HG03521 (cell line): ENCODE measurements at regions not wholly inside any gene's neighbourhood (a gene's known extent, or its start where the extent isn't known, plus 50 kb on each side); places are given as distances from the start of the nearest gene placed in this dataset.

Source experiments
- ATAC-seq: cut with Tn5 transposase; IDR thresholded peaks from one replicate; pipeline ENCODE4 v1.9.1; 2021; ENCODE audit warnings: mild to moderate bottlenecking, moderate library complexity; ENCODE audit not compliant: unreplicated experiment

DNA sequence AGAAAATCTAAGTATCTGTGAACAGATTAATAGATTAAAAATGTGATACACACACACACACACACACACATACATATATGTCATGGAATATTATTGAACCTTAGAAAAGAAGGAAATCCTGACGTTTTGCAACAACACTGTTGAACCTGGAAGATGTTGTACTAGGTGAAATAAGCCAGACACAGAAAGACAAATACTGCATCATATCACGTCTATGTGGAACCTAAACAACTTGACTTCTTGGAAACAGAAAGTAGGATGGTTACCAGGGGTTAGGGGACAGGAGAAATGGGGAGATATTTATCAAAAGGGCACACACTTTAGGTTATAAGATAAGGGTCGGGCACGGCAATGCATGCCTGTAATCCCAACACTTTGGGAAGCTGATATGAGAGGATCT is 698.4 kb upstream of the ID2 start:
- ATAC-seq = no peak

DNA sequence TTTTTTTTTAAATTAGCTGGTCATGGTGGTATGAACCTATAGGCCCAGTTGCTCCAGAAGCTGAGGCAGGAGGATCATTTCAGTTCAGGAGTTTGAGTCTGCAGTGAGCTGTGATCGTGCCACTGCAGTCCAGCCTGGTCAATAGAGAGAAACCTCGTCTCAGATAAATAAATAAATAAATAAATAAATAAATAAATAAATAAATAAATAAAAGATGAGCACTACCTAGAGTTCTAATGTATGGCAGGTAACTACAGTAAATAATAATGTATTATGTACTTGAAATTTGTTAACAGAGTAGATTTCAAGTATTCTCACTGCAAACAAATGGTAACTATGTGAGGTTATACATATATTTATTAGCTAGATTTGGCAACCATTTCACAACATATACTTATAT is 697.9 kb upstream of the ID2 start:
- ATAC-seq = no peak

- no peak for ATAC-seq
Observed at GRCh38 chr2:7984693-7985353, 697.0 kb upstream of the ID2 start.

- no peak for ATAC-seq
Observed at GRCh38 chr2:7986431-7986830, 695.4 kb upstream of the ID2 start.

DNA sequence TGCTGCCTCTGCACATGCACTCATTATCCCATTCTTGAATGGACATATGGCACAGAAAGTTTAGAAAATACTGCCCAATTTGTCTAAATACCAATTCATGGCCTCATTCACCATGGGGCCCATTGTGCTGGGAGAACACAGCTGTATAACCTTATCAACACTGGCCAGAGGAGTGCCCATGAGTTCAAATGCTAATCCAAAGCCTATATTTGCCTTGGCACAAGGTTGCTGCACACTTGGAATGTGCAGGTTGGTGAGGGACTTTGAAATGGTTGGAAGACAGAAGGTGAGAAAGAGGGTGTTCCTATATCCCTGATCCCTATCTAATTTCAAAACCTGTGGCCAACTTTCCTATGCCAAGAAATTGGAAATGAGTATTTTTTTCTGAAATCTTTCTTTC is 693.9 kb upstream of the ID2 start:
- ATAC-seq = no peak

DNA sequence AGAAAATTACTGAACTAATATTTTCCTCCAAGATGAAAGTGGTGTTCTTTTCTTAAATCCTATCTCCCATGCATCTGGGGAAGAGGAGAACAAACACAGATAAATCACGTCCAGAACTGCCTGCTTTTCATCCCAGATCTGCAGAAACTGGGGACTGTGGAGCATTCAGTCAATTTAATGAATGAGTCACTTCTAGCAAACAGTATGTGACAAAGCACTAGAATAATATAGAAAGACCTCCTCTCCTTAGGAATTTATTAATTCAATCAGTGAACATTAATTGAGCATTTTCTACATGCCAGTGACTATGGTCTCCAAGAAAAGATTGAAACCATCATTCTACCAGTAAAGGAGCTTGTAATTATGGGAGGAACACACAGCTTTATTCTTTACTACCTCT is 693.4 kb upstream of the ID2 start:
- ATAC-seq = no peak

DNA sequence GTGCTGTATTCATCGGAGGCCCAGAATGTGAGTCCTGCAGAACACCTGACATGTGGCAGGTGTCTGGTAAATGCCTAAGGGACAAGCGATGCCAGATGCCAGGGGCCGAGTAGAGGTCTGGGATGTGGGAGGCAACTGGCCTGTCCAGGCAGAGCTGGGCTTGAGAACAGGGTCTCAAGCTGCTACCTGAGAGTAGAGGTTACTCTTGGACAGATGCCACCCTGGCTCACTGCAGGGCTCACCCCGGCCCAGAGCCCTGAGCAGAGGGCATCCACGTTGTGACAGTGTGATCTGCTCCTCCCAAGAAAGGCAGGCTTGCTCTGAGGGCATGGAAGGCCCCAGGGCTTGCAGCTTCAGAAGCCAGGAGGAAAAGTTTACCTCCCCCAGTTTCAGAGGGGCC is 692.0 kb upstream of the ID2 start:
- no peak for ATAC-seq

- ATAC-seq = no peak
Observed at GRCh38 chr2:7992612-7993602, 688.9 kb upstream of the ID2 start.

GRCh38 chr2:7994397-7994951 is 687.4 kb upstream of the ID2 start:
- no peak for ATAC-seq

GRCh38 chr2:7997279-7997678 is 684.6 kb upstream of the ID2 start:
- ATAC-seq = no peak

DNA sequence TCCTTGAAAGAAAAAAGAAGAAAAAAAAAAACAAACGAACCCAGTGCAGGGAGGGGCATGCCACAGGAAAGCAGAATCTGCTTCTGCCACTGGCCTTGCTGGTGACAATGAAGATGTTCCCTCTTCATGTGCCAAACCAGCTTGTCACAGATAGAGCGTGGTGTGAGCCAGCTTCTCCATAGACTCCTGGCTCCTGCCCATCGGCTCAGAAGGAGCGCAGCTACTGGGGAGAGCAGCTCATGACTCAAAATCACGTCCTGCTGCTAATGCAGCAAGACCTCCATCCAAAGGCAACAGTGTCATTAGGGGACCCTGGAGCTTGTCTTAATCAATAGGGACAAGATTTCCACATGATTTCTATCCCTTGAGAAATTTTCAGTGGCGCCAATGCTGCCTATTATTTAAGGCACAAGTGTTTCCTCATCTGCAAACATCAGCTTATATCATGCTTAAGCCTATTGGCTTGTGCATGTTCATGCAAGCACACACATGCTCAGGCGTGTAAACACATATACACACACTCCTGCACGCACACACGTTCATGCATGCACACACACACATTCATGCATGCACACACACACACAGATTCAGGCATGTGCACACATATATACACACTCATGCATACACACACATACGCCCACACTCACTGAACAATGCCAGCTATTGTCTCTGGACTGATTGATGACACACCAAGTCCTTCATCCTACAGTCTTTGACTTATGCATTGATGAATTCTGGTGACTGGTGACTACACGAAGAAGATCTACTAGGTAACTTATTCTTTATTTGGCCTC is 682.0 kb upstream of the ID2 start:
- ATAC-seq = no peak

GRCh38 chr2:8000870-8001269 is 681.0 kb upstream of the ID2 start:
- ATAC-seq = no peak

DNA sequence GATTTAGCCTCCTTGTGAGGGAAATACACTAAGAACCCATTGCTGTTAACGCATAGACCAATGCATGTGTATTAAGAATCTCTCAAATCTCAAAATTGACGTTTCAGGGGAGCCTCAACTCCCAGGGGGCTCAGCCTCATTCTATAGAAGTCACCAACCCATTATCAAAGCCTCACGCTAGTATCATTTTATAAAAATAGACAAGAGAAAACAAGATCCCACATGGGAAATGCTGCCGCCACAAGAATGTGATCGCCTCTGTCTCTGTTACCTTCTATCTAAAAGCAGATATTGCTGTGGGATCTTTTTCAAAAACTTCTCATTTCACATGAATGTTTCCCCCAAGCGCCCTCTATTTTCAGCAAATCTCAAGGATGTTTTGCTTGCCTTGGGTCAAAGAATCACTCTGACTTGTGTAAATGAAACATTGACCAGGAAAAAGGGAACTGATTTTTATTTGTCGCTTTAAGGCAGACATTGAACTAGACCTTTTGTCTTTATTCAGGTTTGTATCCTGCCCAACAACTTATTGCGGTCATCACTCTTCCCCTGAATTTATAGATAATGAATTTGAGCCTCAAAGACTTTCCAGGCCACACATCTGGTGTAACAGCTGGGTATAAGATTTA is 679.0 kb upstream of the ID2 start:
- ATAC-seq = no peak

GRCh38 chr2:8003462-8004075 is 678.3 kb upstream of the ID2 start:
- no peak for ATAC-seq

GRCh38 chr2:8004250-8004681 is 677.6 kb upstream of the ID2 start:
- no peak for ATAC-seq

GRCh38 chr2:8006181-8006580 is 675.7 kb upstream of the ID2 start:
- ATAC-seq = no peak

GRCh38 chr2:8006626-8007025 is 675.2 kb upstream of the ID2 start:
- ATAC-seq = no peak

DNA sequence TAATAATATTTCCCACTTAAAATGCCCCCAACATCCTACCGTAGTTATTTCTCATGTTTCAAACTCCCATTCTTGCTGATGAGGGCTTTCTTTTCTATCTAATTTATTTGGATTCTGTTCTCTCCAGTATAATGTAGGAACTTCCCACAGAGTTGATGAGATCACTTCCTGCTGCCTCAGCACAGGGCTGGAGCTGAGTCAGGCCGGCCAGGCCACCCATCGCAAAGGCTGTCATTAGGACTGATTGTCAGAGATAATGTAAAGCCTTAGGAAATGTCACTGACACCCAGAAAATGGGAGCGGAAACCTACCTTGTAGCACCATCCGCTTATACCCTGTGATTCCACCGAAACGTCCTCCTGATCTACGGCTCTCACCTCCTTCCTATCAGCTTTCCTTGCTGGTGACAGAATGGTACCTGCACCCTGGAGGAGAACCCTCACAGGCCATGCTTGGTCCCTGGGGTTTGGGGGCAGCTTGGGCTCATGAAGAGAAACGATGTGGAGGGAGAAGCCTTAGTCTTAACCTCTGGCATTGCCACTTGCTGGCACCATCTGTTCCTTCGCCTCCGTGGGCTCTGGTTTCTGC is 672.8 kb upstream of the ID2 start:
- ATAC-seq = no peak

- no peak for ATAC-seq
Observed at GRCh38 chr2:8015848-8016600, 665.8 kb upstream of the ID2 start.
